Left ventricle myocardium inferior (tissue), 1 donor: ENCODE measurements at regions not wholly inside any gene's neighbourhood (a gene's known extent, or its start where the extent isn't known, plus 50 kb on each side); places are given as distances from the start of the nearest gene placed in this dataset.

Experiments
- DNase-seq: peaks from one replicate; pipeline ENCODE4 v3.0.0-alpha.2; 2020
- H3K27ac ChIP-seq: fragments of 200-600 bp; replicated peaks from 2 replicates; pipeline ENCODE4 v1.8.0; 2021
- H3K27me3 ChIP-seq: fragments of 200-600 bp; 2 replicates; pipeline ENCODE4 v1.8.0; 2021; ENCODE audit warnings: low read depth
- H3K36me3 ChIP-seq: fragments of 200-600 bp; 2 replicates; pipeline ENCODE4 v1.8.0; 2021
- H3K4me1 ChIP-seq: fragments of 200-600 bp; 2 replicates; pipeline ENCODE4 v1.8.0; 2021
- H3K4me3 ChIP-seq: fragments of 200-600 bp; 2 replicates; pipeline ENCODE4 v1.8.0; 2021; ENCODE audit warnings: mild to moderate bottlenecking, moderate library complexity
- H3K9me3 ChIP-seq: fragments of 200-600 bp; replicated peaks from 2 replicates; pipeline ENCODE4 v1.8.0; 2021
- intact Hi-C: fragments of 100-400 bp; cut with micrococcal nuclease; formaldehyde crosslinking; loops from one replicate; pipeline ENCODE4 v1.11.0; 2022
- TF ChIP-seq, protein P1 (sequence below): fragments of 200-600 bp; IDR thresholded peaks from 2 replicates; pipeline ENCODE4 v1.8.0; 2021; ENCODE audit warnings: antibody characterized with exemption, mild to moderate bottlenecking, borderline replicate concordance
- donor health status: DM: no; HTN: yes; CAD: no; lungs with severe emphysema.

DNA sequence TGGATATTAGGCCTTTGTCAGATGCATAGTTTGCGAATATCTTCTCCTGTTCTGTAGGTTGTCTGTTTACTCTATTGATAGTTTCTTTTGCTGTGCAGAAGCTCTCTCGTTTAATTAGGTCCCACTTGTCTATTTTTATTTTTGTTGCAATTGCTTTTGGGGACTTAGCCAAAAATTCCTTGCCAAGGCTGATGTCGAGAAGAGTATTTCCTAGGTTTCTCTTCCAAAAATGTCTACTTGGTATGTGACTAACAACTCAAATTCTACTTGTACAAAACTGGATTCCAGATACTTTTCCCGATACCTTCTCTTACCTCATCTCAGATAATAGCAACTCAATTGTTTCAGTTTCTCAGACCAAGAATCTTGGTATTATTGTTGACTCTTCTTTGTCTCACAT lies 142.4 kb upstream of the GLRA2 start:
- Histone ChIP-seq H3K4me1 (no peaks in the 10 kb centered on the region), H3K9me3 (no peaks in the 10 kb centered on the region), H3K27ac (no peak overlapping the region), H3K36me3 (no peaks in the 10 kb centered on the region), H3K27me3 (no peaks in the 10 kb centered on the region), H3K4me3 (no peak overlapping the region)
- TF ChIP-seq, protein P1, sequence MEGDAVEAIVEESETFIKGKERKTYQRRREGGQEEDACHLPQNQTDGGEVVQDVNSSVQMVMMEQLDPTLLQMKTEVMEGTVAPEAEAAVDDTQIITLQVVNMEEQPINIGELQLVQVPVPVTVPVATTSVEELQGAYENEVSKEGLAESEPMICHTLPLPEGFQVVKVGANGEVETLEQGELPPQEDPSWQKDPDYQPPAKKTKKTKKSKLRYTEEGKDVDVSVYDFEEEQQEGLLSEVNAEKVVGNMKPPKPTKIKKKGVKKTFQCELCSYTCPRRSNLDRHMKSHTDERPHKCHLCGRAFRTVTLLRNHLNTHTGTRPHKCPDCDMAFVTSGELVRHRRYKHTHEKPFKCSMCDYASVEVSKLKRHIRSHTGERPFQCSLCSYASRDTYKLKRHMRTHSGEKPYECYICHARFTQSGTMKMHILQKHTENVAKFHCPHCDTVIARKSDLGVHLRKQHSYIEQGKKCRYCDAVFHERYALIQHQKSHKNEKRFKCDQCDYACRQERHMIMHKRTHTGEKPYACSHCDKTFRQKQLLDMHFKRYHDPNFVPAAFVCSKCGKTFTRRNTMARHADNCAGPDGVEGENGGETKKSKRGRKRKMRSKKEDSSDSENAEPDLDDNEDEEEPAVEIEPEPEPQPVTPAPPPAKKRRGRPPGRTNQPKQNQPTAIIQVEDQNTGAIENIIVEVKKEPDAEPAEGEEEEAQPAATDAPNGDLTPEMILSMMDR: no peak
- DNase-seq: no peak
- intact Hi-C loops: no loop called here

DNA sequence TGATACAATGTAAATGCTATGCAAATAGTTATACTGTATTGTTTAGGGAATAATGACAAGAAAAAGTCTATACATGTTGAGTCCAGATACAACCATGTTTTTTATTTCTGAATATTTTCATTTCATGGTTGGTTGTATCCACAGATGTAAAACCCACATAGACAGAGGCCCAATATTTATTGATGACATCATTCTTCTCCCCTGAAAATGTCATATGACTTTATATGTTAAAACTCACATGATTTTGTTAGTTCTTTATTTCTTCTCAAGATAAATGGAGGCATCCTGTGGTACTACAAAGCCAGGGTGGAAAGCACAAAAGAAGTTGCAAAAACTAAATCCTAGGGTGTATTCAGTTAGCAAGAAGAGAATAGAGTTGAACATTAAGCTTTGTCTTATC lies 149.3 kb upstream of the GLRA2 start:
- Histone ChIP-seq H3K27ac (no peak overlapping the region), H3K36me3 (no peaks in the 10 kb centered on the region), H3K27me3 (no peaks in the 10 kb centered on the region), H3K4me1 (no peaks in the 10 kb centered on the region), H3K9me3 (no peaks in the 10 kb centered on the region), H3K4me3 (no peak overlapping the region)
- DNase-seq: no peak
- intact Hi-C loops: no loop called here
- TF ChIP-seq, protein P1: no peak

DNA sequence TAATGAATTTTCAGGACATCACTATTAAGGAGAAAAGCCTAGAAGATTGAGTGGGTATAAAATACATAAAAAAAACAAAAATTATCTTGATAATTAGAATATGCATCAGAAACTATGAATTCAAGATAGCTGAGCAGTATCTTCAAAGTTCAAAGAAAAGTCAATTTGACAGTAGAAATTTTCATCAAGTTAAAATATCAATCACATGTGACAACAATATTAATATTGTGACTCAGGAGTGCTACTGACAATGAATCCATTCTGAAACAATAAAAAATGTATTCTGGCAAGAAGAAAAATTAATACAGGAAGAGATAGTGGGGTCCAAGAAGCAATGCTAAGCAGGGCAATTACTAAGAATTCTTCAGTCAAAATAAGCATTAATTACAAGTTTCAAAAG lies 151.9 kb upstream of the GLRA2 start:
- intact Hi-C loops: no loop called here
- Histone ChIP-seq H3K27ac (no peak overlapping the region), H3K27me3 (no peaks in the 10 kb centered on the region), H3K4me1 (no peaks in the 10 kb centered on the region), H3K9me3 (peaks cover 6% of the 10 kb centered on the region), H3K36me3 (no peaks in the 10 kb centered on the region), H3K4me3 (no peak overlapping the region)
- TF ChIP-seq, protein P1: no peak
- DNase-seq: no peak

DNA sequence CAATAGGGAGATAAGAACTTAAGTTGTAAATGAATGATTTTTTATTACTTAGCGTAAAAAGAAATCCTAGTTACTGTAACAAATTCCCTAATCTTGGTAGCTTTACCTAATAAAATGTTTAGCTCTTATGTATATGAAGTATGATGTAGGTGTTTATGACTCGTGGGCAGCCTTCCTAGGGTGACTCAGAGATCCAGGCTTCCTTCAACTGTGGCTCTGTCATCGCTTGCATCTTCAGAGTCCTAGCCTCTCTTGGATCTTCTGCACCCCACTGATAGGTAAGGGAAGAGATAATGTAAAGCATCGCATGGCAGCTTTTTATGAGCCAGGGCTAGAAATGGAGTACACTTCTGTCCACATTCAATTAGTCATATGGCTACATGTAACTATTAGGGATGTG lies 165.6 kb upstream of the GLRA2 start:
- no peak for DNase-seq
- no peaks in the 10 kb centered on the region for H3K9me3 ChIP-seq
- intact Hi-C loops: no loop called here
- no peaks in the 10 kb centered on the region for H3K36me3 ChIP-seq
- no peaks in the 10 kb centered on the region for H3K27me3 ChIP-seq
- H3K4me1 ChIP-seq: no peaks in the 10 kb centered on the region
- no peak overlapping the region for H3K4me3 ChIP-seq
- TF ChIP-seq, protein P1: no peak
- H3K27ac ChIP-seq: no peak overlapping the region

DNA sequence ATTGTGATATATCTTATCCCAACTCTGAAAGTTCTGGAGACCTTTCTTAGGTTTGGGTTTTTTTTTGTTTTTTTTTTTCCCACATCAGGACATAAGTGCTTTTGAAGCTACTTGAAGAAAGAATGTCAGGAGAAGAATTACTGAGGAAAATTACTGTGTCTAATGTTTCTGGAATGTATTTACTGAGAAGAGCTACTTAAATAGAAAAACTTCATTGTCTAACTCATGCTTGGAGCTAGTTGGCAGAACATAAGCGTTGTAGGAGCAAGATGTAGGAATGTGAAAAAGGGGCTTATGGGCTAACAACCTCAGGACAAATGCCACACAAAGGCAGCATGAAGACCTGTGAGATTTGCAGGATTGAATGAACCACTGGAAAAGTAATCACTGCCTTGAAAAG lies 166.6 kb upstream of the GLRA2 start:
- DNase-seq: no peak
- TF ChIP-seq, protein P1: no peak
- no peaks in the 10 kb centered on the region for H3K4me1 ChIP-seq
- no peaks in the 10 kb centered on the region for H3K9me3 ChIP-seq
- no peak overlapping the region for H3K27ac ChIP-seq
- no peak overlapping the region for H3K4me3 ChIP-seq
- no peaks in the 10 kb centered on the region for H3K36me3 ChIP-seq
- intact Hi-C loops: no loop called here
- H3K27me3 ChIP-seq: no peaks in the 10 kb centered on the region

DNA sequence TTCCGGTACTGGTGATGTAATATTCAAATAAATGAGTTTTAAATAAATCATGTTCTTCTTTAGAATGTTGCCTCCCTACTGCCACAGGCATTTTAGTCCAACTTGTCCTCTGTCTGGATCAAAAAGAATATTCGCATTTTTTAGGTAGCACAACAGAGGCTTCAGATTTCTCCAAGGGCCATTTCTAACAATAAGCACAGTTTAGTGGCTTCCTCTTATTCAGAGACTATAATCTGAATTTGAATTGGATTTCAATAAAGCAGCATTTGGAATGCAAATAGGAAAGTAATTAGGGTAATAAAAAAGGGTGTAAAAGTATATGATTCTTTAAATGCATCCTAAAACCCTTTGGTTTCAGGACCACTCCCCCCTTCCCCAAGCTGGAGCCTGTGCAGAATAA lies 167.9 kb upstream of the GLRA2 start:
- H3K36me3 ChIP-seq: no peaks in the 10 kb centered on the region
- intact Hi-C loops: no loop called here
- no peaks in the 10 kb centered on the region for H3K9me3 ChIP-seq
- no peak for DNase-seq
- TF ChIP-seq, protein P1: no peak
- no peaks in the 10 kb centered on the region for H3K4me1 ChIP-seq
- H3K4me3 ChIP-seq: no peak overlapping the region
- H3K27me3 ChIP-seq: no peaks in the 10 kb centered on the region
- no peak overlapping the region for H3K27ac ChIP-seq
